HepG2 (cell line): ENCODE measurements at regions not wholly inside any gene's neighbourhood (a gene's known extent, or its start where the extent isn't known, plus 50 kb on each side); places are given as distances from the start of the nearest gene placed in this dataset.

ENCODE experiments used
- POLR2A ChIP-seq, 2 experiments: IDR thresholded peaks; 2 replicates each; pipeline ENCODE4 v1.6.1; 2011; ENCODE audit warnings: low read depth in 2 of 2, low read length in 2 of 2, mild to moderate bottlenecking in 1 of 2, moderate library complexity in 1 of 2; ENCODE audit not compliant: insufficient read depth in 1 of 2
- TBP ChIP-seq: sonication (generic); formaldehyde crosslinking; IDR thresholded peaks from 2 replicates; pipeline ENCODE4 v1.5.0; 2020; ENCODE audit warnings: missing genetic modification reagents
- XBP1 ChIP-seq: sonication (generic); formaldehyde crosslinking; IDR thresholded peaks from 2 replicates; pipeline ENCODE4 v1.5.0; 2020; ENCODE audit warnings: missing genetic modification reagents

DNA sequence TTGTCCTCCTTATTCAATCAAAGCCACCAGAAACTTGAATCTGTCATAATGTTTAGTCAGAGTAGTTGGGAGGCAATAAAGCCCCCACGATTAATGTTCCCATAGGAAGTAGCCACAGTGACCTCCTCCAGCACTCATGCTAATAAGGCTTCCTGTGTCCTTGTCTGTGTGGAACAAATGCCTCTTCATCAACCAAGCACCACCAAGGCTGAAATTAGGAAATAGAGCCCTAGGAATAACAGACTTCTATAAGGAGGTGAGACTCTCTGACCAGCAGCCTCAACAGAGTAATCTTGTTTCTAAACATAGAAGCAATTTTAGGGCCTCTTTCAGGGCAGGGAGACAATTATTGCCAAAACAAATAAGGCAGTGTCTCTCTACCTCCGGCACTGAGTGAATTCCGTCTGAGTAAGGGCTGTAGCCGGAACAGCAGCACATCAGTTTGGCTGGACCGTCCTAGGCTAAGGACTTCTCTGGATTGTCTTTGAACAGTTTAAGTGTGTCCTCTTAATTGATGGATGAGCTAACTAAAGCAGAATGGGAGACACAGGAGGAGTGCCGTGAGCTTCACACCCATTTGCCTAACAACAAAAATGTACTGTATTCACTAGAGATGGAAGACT, 329.2 kb upstream of the HAND2 start:
- TF ChIP-seq POLR2A (IDR thresholded peaks at IDR 0.05; ENCODE audit: insufficient read depth in 1 of 2, low read depth in 2 of 2, low read length in 2 of 2) (no peak), TBP (CRISPR knock-in tag) (no peak), XBP1 (CRISPR knock-in tag) (no peak)
